Esophagus squamous epithelium (tissue), 4 donors: ENCODE measurements at regions not wholly inside any gene's neighbourhood (a gene's known extent, or its start where the extent isn't known, plus 50 kb on each side); places are given as distances from the start of the nearest gene placed in this dataset.

ENCODE experiments used
- CTCF ChIP-seq, 6 experiments: fragments of 450-650 bp in 4 of 6; fragments of 200-600 bp in 2 of 6; sonication (generic) in 2 of 6; IDR thresholded peaks; one replicate each; pipeline ENCODE4 v1.5.1; 2016 to 2019; ENCODE audit warnings: antibody characterized with exemption in 6 of 6, mild to moderate bottlenecking in 4 of 6, moderate library complexity in 4 of 6
- POLR2A ChIP-seq, 4 donors: fragments of 450-650 bp; IDR thresholded peaks; one replicate each; pipeline ENCODE4 v1.6.1; 2017; ENCODE audit warnings: antibody characterized with exemption in 4 of 4, mild to moderate bottlenecking in 4 of 4, moderate library complexity in 3 of 4

- TF ChIP-seq POLR2A (IDR thresholded peaks at IDR 0.05) (no peak), CTCF (IDR thresholded peaks at IDR 0.05) (no peak)
Observed at GRCh38 chr4:144366425-144366824, 225.9 kb upstream of the GYPA start.
